Activated naive CD8-positive, alpha-beta T cell treated with anti-CD3 and anti-CD28 coated beads, Interleukin-2, amount 50 U/mL, for 16 hours (primary cell): ENCODE measurements at regions not wholly inside any gene's neighbourhood (a gene's known extent, or its start where the extent isn't known, plus 50 kb on each side); places are given as distances from the start of the nearest gene placed in this dataset.

Experiments
- DNase-seq: peaks from one replicate; pipeline ENCODE4 v3.0.0-alpha.2; 2020; ENCODE audit warnings: low read depth, low spot score

DNA sequence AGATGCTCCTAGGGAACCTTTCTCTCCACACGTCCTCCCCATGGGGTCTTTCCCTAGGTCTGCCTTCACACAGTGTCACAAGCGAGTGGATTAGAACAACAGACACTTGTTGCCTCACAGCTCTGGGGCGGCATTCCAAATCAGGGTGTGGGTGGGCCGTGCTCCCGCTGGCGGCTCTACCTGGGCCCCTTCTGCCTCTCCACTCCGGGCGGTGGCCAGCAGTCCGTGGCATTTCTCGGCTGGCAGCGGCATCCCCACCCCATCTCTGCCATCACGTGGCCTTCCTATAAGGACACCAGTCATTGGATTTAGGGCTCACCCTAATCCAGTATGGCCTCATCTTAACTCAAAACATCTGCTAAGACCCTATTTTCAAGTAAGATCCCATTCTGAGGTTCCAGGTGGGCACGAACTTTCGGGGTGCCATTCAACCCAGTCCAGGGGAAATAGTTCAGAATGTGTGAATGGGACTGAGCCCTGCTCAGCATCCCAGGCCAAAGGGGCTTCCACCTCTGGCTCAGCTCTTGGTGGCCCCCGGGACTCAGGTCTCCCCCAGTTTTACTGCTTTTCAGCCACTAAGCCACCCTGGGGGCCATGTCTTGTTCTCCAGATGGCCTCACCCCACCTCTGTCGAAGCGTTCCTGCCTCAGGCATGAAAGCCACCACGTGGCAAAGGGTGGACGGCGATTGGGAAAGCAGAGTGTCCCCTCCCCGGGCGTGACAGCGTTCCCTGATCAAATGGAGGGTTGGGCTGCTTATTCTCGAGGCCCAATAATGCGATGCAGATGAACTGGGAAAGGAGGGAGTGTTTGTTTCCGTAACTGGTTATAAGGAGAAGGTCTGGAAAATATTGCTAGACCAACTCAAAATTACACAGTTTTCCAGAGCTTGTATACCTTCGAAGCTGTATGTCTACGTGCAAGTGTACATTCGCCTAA, 350.0 kb downstream of the GLRX3 start:
- no peak for DNase-seq

GRCh38 chr10:130486906-130487305, 350.7 kb downstream of the GLRX3 start:
- no peak for DNase-seq

DNA sequence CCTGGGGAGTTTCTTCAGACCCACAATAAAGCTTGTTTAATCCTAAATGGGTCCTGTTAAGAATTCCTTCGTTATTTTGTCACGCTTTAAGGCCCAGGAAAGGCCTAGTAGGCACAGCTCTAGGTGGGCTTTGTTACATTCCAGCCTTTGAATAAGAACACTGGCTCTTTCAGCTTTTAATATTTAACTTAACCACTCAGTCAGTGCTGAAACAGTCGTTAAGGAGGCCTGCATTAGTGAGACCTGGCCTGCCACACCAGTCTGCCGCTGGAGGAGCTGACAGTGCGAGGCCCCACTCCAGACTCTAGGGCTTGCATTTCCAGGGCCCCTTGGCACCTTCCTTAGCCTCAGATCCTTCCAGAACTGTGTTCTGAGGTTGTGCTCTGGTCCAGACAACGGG, 351.4 kb downstream of the GLRX3 start:
- DNase-seq: no peak

GRCh38 chr10:130489891-130490290, 353.7 kb downstream of the GLRX3 start:
- DNase-seq: no peak

DNA sequence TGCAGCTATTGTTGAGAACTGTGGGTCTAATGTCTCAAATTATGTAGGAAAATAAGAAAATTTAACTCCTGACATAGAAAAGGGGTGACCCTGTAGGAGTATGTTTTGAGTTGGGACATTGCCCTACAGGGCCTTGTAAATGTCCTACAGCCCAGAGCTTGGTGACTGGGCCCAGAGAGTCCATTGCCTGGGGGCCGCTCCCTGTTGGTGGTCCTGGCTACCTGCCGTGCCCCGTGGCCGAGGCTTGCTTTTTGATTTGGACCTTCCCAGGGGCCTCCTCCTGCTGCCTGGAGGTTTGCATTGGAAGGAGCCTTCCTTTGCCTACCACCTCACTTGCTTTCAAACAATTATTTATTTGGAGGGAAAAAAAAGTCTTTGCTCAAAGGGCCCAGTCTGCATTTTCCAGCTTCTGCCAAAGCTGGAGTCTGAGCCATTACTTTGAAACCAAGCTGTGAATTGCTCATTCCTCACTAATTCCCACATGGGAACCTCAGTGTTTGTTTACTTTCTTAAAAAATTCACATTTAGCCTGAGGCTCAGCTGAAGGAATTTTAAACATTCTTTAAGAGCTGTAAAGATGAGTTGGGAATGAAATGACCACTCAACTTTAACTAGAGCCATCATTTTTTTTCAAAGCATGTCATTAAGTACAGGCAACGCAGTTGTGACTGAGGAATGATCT, 355.0 kb downstream of the GLRX3 start:
- no peak for DNase-seq

GRCh38 chr10:130491693-130492050, 355.5 kb downstream of the GLRX3 start:
- no peak for DNase-seq

DNA sequence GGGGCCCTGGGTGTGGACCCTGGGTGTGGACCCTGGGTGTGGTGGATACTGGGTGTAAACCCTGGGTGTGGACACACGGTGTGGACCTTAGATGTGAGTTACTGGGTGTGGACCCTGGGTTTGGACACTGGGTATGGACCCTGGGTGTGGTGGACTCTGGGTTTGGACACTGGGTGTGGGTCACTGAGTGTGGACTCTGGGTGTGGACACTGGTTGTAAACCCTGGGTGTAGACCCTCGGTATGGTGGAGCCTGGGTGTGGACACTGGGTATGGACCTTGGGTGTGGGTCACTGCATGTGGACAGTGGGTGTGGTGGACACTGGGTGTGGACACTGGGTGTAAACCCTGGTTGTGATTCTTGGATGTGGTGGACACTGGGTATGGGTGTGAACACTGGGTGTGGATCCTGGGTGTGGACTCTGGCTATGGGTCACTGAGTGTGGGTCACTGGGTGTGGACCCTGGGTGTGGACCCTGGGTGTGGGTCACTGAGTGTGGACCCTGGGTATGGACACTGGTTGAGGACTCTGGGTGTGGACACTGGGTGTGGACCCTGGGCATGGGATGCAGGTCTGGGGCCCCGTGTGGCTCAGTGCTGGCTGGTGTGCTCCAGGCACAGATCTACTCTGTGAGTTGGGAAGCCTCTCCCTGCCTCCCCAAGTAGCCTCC, 356.2 kb downstream of the GLRX3 start:
- DNase-seq: no peak

- DNase-seq: no peak
Measured at GRCh38 chr10:130493021-130493420, 356.8 kb downstream of the GLRX3 start.

- DNase-seq: no peak
Measured at GRCh38 chr10:130493446-130494145, 357.4 kb downstream of the GLRX3 start.

GRCh38 chr10:130495116-130495862, 359.1 kb downstream of the GLRX3 start:
- no peak for DNase-seq

- DNase-seq: no peak
Measured at GRCh38 chr10:130495891-130496636, 359.9 kb downstream of the GLRX3 start.

DNA sequence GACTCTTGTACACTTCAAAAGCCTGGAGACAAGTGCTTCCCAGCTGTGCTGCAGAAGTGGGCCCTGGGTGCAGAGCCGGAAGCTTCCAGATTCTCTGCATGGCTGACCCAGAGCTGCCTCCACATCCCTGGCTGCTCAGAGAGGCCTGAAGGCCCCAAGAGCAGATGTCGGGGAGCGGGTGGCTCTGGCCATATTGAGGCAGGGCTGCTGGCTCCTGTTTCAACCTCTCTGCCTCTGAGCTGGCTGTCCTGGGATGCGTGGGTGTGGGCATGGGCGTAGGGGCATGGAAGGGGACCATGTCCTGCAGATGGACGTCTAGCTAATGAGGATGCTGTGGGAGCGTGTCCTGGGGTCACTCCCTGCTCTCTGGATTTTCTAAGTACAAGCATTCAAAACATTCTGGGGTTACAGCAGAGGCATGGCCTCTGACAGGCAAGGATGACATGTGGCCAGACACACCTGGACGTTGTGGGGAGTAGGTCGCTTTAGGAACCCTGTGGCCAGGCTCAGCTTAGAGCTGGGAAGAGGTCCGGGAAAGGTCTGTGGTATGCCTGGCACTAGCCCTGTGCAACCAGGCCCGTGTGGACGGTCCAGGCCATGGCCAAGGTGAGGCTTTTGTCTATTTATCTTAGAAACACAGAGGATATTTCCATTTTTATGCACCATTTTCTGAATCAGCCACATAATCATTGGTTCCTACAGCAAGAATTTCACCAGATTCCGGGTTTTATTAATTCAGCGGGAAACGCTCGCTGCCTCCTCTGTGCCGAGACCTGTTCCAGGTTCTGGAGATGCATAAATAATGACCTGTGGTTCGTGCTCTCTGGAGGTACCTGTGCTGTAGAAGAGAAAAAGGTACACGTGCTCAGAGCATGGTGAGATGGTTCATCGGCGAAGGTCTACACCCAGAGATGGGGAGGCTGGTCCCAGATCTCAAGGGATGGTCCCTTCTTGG, 361.1 kb downstream of the GLRX3 start:
- no peak for DNase-seq

DNA sequence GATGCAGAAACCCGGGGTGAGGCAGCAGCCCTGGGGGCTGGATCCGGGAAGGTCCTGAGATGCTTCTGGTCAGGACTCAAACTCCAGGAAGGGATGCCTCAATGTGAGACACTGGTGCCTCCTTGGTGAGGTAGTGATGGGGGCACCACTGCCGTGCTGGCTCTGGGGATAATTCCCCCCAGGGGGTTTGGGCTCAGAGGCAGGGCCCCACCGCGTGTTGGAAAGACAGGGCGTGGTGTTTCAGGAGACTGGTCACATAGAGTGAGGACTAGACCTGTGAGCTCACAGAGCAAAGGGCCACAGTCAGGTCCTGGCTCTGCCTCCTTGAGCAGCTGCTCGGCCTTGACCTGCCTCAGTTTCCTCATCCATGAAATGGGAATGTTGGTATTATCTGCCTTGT, 361.9 kb downstream of the GLRX3 start:
- DNase-seq: no peak

GRCh38 chr10:130498934-130499333, 362.7 kb downstream of the GLRX3 start:
- no peak for DNase-seq

DNA sequence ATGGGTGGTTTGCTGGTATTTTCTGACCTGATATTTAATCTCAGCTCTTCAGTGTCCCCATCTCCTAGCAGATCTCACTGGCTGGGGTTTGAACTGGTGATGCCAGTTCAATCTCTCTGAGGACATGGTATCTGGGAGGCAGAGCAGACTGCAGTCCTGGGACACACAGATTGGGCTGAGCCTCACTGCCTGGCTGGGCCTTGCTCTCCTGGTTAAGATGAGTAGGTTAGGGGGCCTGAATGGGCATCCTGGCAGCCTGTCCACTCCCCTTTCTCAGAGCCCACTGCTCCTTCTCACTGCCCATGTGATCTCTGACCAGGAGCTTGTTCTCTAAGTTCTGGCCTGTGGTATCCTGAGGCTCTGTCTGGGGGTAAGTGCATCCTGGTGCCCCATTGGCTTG, 363.4 kb downstream of the GLRX3 start:
- no peak for DNase-seq

DNA sequence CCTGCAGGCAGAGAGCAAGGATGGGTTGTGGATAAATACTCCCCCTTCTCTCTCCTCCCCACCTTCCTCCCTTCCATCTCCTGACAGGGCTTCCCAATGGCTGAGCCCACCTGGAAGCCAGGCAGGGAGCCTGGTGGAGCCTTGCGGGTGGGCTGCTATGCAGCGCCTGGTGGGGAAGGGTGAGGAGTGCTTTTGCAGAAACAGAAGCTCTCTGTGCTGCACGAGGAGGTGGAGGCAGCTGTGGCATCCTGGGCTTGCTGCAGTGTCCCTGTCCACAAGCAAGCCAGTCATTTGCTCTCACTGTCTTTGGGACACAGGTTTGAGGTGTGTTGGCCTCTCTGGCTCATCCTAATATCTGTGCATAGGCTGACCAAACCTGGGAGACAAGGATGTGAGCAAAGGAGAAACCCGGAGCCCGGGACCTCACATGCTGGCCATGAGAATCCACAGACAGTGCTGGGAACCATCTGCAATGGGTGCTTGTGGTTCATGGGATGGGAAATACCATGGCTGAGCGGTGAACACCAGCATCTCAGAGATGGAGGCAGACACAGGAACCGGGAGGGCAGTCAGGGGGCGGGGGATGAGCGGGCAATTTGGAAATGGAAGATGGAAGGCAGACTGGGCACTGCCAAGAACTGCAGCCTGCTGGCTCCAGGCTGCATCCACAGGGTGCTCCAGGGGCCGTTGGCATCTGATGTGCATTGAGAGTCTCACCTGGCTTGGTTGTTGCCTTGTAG, 364.2 kb downstream of the GLRX3 start:
- no peak for DNase-seq

GRCh38 chr10:130507461-130507860, 371.3 kb downstream of the GLRX3 start:
- no peak for DNase-seq

DNA sequence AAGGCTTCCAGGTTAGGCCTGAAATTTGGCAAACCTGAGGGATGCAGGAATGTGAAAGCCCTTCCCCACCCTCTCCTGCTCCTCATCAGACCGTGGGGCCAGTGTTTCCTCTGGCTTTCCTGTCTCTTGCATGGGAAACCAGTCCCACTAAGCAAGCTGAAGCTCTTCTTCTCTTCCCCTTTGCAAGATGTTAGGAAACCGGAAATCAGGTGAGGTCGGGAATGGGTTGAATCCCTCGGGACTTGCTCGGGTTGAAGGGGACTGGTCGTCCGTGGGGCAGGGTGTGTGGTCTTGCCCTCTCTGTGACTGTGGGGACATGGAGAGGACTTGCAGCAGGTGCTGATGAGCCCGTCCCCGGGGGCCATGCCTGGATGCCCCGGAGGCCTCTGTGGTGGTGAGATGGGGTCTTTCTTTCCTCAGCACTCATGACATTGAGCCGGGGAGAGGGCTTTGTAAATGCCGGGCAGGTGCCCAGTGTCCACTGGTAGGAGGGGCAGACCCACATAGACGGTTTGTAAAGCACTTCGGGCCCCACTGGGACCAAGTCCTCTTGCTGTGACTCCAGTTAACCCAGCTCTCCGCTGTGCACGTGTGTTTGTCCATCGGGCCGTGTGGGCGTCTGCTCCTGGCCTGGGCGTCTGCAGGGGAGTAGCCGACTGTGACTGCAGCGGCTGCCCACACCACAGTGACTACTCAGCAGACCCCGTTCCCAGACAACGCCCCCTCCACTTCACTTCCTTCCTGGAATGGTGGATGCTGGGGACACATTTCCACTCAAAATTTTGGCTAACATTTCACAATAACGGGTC, 373.9 kb downstream of the GLRX3 start:
- DNase-seq: no peak
